CD4-positive, alpha-beta T cell treated with Interleukin-2 at 100 ng/mL for 4 hours (primary cell): ENCODE measurements at regions not wholly inside any gene's neighbourhood (a gene's known extent, or its start where the extent isn't known, plus 50 kb on each side); places are given as distances from the start of the nearest gene placed in this dataset.
"Not testable (repeated sequence)": the region's sequence is repeated elsewhere in the genome, so short reads cannot be mapped to it uniquely, and the experiment has no call there.

Source experiments
- DNase-seq: peaks from one replicate; pipeline ENCODE4 v3.0.0-alpha.2; 2020; ENCODE audit warnings: low spot score

DNA sequence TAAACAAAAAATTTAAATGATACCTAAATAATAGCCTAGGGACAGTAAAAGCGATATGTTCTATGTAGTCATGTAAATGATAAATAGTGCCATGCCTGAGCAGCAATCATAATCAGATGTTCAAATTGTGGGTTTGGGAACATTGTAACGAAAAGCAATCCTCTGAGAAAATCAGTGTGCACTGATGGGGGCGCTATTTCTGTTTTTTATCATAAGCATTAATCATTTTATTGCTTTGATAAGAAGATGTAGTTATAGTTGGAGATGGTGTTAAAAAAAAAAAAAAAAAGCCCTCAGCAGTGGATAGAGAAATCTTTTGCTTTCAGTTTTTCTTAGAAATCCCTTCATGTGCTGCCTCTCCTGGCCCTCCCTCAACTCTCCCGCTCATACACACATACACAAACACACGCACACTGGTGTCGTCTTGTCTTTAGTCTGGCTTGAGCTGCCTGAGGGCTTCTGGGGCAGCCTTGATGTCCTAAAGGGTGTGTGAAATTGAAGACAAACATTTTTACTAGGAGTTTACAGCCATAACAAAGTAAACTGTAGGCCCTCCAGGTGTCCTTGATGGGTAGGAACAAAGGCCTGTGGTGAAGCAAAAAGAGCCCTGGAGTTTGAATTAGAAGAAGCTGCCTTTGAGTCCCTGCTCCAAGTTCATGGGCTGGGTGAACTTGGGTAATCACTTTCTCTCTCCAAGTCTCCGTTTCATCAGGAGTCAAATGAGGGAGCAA, 428.1 kb downstream of the SOX2 start:
- DNase-seq = no peak

DNA sequence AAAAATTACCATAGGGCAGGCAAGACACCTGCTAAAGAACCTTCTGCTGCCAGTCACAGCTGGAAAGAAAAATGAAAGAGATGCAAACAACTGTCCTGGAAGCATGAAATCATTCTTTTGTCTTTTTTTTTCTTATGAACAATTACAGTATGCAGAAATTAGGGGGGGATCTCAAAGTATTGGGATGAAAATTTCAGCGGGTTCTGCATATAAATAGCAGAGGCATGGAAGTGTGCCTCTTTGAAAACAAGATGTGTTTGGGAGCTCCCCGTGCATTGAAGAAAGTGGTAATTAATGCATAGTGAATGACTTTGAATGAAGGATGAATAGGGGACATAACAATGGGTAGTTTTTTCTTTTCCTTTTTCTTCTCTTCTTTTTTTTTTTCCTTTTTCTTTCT, 431.2 kb downstream of the SOX2 start:
- DNase-seq = no peak

DNA sequence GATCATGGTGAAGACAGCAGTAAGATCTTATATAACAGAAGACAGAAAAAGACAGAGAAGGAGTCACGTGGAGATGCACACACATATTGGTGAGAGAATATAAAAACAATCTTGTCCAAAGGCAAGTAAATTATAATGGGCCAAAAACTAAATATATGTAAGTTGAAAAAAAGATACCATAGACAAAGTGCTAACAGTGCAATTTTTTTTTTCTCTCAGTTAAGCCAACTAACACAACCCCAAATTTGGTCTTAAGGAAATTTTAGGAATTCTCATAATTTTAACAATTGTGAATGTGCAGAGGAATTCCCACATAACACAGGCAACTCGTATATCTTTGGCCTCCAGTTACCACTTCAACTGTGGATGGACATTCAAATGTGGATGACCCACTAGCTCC, 432.2 kb downstream of the SOX2 start:
- DNase-seq = no peak

DNA sequence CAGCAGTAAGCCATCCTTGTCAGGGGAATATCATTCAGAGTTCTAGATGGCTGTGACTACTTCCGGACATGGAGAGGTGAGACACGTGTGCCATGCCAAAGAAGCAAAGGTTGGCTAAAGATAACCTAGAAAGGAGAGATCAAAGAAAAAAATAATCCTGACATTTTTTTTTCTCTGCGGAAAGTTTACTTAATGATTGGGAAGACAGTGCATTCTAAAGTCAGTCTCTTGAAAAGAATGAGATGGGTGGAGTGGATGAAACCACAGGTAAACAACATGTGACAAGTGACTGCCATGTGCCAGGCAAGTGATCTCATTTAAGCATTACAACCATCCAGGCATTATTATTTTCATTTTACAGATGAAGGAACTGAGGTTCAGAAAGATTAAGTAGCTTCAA, 436.6 kb downstream of the SOX2 start:
- DNase-seq = no peak

DNA sequence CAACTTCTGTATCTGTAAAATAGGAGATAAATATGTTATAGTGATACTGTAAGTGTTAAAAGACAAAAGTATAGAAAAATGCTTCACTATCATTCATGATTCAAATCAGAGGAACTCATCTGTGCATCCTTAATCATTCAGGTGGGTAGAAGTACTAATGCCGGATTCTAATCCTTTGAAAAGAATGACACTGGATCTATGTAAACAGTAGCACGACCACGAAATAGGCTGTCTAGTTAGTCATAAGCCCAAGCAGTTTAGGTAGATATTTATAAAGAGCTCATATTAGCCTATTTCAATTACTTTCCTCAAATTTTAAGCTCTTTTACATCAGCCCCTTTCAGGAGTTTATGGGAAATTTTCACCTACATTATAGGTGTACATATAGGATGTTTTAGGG, 437.9 kb downstream of the SOX2 start:
- DNase-seq = no peak

DNA sequence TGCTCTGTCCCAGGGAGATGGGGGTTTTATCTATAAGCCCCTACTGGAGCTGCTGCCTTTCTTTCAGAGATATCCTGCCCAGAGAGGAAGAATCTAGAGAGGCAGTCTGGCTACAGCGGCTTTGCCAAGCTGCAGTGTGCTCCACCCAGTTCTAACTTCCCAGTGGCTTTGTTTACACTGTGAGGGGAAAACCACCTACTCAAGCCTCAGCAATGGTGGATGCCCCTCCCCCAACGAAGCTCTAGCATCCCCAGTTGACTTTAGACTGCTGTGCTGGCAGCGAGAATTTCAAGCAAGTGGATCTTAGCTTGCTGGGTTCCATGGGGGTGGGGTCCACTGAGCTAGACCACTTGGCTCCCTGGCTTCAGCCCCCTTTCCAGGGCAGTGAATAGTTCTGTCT, 444.6 kb downstream of the SOX2 start:
- DNase-seq = not testable (repeated sequence)

DNA sequence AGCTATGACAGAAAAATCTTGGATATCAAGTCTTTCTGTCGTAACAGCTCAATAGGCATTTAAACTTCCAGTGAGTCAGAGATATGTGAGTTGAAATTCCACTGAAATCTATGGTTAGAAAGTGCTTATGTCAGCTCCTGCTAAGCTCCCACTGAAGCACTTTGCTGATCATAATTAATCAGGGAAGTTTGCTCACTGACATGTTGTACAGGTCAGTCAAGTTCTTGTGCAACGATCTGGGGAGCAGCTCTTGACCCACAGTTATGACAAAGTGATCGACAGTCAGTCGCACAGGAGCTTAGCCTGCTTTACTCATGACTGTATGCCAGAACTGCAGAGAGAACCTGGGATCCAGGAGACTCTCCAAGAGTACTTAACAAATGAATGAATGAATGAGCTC, 453.5 kb downstream of the SOX2 start:
- DNase-seq = no peak

DNA sequence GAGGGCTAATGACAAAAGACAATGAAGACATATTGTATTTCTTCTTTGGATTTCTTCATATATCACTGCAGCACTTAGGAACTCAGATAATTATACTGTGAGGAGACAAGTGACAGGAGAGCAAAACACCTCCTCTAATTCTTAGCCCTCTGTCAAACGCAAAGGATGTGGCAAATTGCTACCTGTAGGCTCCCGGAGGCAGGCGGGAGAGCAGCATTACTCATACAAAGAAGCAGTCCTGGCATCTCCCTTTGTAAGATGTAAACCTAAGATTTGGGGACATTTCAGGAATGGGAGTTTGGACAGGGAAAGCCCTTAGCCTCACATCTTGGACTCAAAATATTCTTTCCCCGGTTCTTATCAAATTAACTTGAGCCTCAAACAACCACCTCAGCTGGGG, 460.8 kb downstream of the SOX2 start:
- no peak for DNase-seq

DNA sequence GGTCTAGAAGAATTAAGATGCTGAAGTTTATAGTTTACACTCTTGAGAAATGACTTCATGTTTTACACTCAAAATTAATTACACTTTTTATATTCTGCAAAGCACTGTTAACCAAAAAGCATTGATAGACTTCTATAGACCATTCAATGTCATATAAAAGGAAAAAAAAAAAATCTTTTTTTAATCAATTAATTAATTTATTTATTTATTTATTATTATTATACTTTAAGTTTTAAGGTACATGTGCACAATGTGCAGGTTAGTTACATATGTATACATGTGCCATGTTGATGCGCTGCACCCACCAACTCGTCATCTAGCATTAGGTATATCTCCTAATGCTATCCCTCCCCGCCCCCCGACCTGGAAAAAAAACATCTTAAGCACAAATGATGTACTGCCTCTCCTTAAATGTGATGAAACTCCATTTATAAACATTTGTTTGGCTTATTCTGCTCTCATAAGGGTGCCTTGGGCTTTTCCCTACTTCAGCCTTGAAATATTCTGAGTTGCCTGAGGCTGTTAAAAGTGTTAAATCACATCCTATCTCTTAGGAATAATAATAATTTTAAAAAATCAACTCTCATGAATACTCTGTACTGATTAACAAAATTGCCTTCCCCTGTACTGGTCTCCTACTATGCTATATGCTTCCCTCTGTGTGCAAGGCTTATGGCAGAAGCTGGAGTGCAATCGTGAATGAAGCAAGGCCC, 466.9 kb downstream of the SOX2 start:
- DNase-seq = no peak

DNA sequence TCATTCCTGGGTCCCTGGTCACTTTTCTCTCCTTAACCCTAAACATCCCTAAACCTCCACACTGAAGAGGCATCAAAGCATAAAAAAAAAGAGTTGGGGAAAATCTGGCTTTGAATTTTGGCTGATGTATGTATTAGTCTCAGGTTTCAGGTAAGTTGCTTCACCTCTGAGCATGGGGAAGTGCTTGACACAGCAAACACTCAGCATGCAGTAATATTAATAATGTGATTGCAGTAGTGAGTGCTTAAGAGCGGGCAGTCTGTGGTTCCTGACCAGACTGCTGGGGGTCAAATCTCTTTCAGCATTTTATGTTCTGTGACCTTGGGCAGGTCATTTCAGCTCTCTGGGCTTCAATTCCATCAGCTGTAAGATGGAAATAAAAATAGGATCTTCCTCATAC, 467.9 kb downstream of the SOX2 start:
- DNase-seq = no peak

DNA sequence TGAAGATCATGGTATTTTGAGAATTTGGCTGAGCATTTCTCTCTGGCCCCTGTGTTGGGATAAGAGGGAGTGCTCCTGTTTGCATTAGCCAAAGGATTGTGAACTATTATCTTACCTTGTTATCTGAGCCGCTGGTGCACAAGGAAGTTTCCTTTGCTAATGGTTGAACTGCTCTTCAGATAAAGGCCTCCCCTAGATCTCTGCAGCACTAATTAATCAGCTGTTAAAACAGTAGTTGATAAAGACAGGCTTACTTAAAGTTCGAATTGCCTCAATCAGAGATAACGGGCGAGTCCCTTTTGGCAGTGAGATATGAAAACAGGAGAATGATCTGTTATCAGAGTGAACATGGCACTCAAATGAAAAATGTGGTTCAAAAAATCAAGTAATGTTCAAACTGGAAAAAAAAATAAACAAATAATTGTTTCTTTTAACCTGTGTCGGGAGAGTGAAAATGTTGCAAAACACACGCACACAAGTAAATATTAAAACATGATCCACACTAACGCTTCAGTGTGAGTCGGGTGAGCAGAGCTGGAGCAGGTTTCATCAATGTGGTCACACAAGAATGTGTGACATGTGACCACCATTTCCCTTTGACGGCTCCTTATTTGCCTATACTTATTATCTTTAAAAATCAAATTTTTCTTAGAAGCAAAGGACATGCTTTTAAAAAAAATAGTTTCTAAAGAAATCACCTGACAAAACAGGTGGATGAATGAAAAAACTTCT, 469.1 kb downstream of the SOX2 start:
- DNase-seq = no peak

DNA sequence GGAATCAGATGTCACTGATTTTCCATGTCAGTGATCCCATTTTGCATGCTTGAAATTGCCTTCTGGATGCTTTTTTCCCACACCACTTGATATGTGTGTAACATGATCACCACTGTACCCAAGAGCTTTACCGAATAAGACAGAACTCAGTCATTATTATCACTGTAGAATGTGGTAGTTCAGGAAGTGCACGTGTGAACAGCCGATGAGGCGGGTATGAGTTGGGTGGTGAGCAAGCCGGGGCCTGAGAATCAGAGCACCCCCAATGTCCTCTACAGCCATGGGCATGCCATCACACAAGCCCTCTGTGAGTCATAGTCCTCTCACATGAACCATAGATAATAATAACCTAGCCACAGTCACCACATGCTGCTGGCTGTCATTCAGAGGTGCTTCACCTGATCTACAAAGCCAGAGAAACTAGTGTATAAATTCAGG, 470.8 kb downstream of the SOX2 start:
- DNase-seq = no peak

DNA sequence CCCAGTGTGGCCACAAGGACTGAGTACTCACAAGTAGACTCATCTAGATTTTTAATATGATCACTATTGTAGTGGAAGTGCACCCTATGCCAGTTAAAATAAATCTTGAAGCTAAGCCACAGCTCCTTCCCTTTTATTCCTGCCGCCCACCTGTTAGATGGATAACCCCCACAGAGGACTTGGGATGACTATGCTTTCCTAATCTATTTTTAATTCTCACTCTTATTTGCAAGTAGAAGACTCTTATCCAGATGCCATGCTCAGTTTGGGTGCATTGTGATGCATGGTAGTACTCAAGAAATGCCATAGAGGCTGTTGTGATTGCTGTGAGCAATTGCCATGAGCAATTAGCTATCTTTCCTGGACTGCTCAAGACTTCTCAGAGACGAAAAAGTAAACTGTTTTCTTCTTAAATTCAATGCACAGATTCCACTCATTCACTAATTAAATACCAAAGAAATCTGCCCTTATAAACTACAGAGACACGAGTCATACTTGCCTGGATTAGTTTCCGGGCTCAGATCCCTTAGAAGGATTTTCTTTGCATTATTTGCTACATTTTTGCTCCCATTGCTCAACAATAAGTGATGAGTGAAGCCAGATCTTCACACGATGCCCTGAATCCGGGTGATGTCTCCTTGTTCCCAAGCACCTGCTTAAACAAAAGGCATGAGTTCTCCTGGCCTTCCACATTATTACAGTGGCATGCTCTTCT, 472.1 kb downstream of the SOX2 start:
- DNase-seq = no peak

DNA sequence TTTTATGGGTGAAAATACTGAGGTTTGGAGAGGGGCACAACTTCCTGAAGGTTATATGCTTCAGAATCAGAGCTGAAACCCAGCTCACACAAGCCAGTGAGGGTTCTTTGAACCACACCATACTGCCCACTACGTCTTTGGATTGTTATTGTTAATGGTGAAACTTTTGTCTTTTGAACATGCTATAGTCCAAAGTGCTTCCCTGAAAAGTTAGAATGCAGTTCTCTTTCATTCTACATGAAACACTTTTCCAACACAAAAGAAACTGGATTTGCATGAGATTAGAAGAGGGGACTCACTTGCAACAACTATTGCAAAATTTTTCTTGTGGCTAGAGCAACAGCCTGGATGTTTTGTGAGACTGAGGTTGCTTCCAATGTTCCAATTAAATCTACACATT, 473.6 kb downstream of the SOX2 start:
- DNase-seq = no peak

DNA sequence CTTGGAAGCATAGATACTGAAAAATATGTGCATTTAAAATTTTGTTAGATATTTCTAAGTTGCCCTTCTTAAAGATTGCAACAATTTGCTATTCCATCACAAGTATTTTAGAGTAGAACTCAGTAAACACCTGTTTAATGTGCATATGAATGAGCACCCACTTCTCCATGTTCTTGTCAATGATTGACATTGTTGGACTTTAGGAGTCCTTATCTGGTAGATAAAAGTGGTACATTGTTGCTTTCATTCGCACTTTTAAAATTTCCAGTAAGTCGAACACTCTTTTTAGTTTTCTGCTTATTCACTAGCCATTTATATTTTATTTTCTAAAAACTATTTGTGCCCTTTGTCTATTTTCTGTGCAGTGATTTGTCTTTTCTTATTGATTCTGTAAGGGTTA, 478.3 kb downstream of the SOX2 start:
- no peak for DNase-seq

DNA sequence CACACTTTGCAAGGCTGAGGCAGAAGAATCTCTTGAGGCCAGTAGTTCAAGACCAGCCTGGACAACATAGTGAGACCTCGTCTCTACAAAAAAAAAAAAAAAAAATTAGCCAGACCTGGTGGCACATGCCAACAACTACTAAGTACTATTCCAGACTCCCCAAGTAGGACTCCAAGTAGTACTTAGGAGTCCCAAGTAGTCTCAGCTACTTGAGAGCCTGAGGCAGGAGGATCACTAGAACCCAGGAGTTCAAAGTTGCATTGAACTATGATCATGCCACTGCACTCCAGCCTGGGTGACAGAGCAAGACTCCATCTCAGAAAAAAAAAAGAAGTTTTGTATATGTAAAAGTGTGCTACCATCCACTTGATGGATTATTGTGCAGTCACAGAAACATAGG, 486.6 kb downstream of the SOX2 start:
- no peak for DNase-seq

DNA sequence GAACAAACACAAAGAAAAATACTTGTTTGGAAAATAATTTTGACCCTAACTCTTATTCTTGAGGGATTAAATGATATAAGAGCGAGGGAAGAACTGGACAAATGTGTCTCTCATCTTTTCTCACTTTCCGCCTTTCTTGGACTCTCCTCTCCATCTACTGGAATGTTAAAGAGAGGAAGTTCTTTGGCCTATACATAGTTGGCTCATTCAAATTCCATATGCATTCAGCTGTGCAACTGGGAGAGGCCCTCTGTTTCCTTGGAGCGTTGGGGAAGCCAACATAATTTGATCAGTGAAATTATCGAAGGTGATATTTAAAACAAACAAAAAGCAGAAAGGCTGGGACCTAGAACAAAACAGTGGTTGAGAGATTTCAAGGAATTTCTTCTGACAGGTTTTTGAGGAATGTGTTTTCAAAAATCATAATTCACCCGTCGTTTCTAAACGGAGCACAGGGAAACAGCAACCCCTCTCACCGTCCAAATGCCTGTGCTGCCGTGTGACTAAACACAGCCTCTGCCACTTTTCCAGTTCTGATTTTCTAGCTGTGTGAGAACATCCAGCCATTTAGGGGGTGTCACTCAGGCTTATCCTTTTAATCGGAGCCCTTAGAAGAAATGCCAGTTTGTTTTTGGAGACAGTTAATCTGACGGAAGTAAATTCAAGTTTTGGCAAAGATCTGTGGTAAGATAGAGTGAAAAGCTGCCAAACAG, 489.9 kb downstream of the SOX2 start:
- no peak for DNase-seq

DNA sequence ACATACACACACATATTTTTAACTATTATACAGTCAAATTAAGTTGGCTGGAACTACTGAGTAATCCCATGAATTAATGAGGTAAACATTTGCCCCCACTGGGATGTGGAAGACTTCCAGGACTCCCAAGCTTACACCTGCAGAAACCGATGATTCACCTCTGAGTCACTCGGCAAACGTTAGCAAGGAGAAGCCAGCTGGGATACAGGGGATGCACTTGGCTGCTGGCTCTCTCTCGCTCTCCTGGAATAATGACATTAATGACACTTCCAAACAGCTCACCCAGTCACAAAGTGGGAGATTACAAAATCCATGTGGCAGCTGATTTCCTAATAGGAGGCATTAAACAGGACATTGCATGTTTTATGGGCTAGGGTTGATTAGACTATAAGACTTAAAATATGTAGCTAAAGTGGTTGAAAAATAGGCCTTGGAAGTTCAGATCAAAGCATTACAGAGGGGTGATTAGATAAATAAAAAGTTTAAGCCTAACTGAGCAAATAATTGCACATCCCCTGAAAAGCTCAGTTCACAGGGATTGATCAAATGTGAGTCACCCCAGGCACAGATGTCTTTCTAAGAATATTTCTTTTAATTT, 500.9 kb downstream of the SOX2 start:
- DNase-seq = no peak

DNA sequence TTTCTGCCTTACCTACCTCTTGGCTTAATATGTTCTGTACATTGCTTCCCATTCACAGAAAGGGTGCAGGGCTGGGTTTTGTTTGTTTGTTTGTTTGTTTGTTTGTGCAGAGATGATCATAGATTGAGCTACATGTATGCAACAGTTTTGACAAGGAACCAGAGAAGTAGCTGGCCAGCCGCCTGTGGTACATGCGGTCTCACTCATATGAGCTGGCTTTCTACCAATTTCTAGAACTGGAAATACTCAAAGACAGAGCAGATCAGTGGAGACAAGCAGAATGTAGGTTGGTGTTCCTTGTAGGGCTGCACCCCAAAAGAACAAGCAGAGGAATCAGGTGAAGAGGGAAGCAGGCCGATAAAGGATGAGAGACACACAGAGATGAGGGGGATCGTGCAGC, 502.7 kb downstream of the SOX2 start:
- DNase-seq = no peak

DNA sequence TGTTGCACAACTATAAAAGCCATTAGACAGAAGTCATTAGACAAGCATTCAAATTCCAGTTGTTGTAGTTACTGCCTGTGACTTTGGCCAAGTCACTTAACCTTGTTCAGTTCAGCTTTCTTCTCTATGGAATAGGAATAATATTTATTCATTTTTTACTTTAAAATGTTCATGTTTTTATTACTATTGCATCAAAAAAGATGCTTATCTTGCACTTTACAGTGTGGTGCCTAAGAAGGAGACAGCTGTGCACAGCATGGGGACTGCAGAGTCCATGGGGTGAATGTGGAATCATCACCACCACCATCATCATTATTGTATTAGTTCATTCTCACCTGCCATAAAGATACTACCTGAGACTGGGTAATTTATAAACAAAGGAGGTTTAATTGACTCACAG, 504.2 kb downstream of the SOX2 start:
- DNase-seq = no peak

DNA sequence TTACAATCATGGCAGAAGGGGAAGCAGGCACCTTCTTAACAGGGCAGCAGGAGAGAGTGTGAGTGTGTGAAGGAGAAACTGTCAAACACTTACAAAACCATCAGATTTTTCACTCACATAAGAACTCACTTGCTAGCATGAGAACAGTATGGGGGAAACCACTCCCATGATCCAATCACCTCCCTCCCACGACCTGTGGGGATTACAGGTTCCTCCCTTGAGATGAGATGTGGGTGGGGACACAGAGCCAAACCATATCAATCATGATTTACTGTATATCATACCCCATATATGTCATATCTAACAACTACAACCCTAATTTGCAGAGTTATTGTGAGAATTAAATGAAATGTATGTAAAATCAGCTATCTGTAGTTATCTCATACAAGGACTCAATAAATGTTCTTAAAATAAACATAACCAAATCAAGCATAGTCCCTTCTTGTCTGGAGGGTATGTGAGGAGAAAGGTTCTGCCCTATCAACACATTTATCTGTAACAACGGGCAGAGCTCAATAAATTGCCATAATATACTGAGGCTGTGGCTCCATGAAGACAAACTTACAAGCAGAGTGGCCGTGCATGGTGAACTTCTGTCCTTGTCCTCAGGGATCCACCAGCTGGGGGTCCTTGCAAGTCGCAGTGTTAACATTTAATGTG, 504.7 kb downstream of the SOX2 start:
- no peak for DNase-seq
